ENCODE measurements at regions not wholly inside any gene's neighbourhood (a gene's known extent, or its start where the extent isn't known, plus 50 kb on each side); places are given as distances from the start of the nearest gene placed in this dataset.
"Not testable (repeated sequence)": the region's sequence is repeated elsewhere in the genome, so short reads cannot be mapped to it uniquely, and the experiment has no call there.

DNA sequence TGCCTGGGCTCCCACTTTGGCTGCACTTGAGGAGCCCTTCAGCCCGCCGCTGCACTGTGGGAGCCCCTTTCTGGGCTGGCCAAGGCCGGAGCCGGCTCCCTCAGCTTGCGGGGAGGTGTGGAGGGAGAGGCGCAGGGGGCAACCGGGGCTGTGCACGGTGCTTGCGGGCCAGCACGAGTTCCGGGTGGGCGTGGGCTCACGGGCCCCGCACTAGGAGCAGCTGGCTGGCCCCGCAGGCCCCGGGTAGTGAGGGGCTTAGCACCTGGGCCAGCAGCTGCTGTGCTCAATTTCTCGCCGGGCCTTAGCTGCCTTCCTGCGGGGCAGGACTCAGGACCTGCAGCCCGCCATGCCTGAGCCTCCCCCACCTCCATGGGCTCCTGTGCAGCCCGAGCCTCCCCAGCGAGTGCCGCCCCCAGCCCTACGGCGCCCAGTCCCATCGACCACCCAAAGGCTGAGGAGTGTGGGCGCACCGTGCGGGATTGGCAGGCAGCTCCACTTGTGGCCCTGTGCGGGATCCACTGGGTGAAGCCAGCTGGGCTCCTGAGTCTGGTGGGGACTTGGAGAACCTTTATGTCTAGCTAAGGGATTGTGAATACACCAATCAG, 79.9 kb upstream of the HMGA2 start:
- POLR2A ChIA-PET; ATAC-seq; H3K9me3 Mint-ChIP-seq; H3K36me3 Mint-ChIP-seq; H3K4me3 Mint-ChIP-seq; H3K27ac Mint-ChIP-seq; DNase-seq (ENCODE audit: low spot score): not testable (repeated sequence)
- Mint-ChIP-seq H3K4me1 (peaks cover 27% of the 10 kb centered on the region), H3K27me3 (ENCODE audit: low read depth) (peaks cover 15% of the 10 kb centered on the region)
- CTCF ChIA-PET, result interaction anchor here (0.9 kb wide), 1 partner anchor 188 kb away, joined by 3 read pairs; no protein-coding TSS in a partner anchor

DNA sequence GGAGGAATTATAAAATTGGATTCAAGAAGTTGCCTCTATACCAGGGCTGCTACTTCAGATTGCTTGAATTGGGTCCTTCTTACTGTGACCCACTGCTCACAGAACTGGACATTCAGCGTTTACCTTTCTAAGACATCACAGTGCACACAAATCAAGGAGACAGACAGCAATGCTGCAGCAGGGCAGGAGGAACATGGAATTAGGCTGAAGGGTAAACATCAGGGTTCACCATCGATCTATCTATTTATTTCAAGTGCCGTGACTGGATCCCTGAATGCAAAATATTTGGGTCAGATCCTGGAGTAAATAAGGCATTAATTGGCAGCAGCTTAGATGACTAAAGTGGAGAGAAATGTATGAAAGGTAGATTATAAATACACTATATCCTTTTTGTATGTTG, 76.9 kb upstream of the HMGA2 start:
- H3K27me3 Mint-ChIP-seq (ENCODE audit: low read depth), result peaks cover 15% of the 10 kb centered on the region
- TF ChIP-seq ZNF396 (CRISPR knock-in tag; IDR thresholded peaks at IDR 0.05; ENCODE audit: borderline replicate concordance) (no peak), IRF2 (CRISPR knock-in tag; IDR thresholded peaks at IDR 0.05; ENCODE audit: borderline replicate concordance, low read depth) (no peak), SP1 (CRISPR knock-in tag; conservative IDR thresholded peaks at IDR 0.05) (no peak), ZNF671 (CRISPR knock-in tag; IDR thresholded peaks at IDR 0.05) (no peak), SMAD3 (CRISPR knock-in tag; IDR thresholded peaks at IDR 0.05; ENCODE audit: borderline replicate concordance) (no peak), TCF7 (CRISPR knock-in tag; IDR thresholded peaks at IDR 0.05; ENCODE audit: low read depth) (no peak), SOX15 (CRISPR knock-in tag; IDR thresholded peaks at IDR 0.05) (no peak), ZBTB21 (CRISPR knock-in tag; IDR thresholded peaks at IDR 0.05; ENCODE audit: borderline replicate concordance) (no peak), PRRX2 (CRISPR knock-in tag; IDR thresholded peaks at IDR 0.05) (no peak)
- TF ChIP-seq, protein P1, sequence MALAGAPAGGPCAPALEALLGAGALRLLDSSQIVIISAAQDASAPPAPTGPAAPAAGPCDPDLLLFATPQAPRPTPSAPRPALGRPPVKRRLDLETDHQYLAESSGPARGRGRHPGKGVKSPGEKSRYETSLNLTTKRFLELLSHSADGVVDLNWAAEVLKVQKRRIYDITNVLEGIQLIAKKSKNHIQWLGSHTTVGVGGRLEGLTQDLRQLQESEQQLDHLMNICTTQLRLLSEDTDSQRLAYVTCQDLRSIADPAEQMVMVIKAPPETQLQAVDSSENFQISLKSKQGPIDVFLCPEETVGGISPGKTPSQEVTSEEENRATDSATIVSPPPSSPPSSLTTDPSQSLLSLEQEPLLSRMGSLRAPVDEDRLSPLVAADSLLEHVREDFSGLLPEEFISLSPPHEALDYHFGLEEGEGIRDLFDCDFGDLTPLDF (CRISPR knock-in tag; IDR thresholded peaks at IDR 0.05), result no peak
- TF ChIP-seq, protein P2, sequence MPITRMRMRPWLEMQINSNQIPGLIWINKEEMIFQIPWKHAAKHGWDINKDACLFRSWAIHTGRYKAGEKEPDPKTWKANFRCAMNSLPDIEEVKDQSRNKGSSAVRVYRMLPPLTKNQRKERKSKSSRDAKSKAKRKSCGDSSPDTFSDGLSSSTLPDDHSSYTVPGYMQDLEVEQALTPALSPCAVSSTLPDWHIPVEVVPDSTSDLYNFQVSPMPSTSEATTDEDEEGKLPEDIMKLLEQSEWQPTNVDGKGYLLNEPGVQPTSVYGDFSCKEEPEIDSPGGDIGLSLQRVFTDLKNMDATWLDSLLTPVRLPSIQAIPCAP (CRISPR knock-in tag; IDR thresholded peaks at IDR 0.05), result no peak
- TF ChIP-seq, protein P3, sequence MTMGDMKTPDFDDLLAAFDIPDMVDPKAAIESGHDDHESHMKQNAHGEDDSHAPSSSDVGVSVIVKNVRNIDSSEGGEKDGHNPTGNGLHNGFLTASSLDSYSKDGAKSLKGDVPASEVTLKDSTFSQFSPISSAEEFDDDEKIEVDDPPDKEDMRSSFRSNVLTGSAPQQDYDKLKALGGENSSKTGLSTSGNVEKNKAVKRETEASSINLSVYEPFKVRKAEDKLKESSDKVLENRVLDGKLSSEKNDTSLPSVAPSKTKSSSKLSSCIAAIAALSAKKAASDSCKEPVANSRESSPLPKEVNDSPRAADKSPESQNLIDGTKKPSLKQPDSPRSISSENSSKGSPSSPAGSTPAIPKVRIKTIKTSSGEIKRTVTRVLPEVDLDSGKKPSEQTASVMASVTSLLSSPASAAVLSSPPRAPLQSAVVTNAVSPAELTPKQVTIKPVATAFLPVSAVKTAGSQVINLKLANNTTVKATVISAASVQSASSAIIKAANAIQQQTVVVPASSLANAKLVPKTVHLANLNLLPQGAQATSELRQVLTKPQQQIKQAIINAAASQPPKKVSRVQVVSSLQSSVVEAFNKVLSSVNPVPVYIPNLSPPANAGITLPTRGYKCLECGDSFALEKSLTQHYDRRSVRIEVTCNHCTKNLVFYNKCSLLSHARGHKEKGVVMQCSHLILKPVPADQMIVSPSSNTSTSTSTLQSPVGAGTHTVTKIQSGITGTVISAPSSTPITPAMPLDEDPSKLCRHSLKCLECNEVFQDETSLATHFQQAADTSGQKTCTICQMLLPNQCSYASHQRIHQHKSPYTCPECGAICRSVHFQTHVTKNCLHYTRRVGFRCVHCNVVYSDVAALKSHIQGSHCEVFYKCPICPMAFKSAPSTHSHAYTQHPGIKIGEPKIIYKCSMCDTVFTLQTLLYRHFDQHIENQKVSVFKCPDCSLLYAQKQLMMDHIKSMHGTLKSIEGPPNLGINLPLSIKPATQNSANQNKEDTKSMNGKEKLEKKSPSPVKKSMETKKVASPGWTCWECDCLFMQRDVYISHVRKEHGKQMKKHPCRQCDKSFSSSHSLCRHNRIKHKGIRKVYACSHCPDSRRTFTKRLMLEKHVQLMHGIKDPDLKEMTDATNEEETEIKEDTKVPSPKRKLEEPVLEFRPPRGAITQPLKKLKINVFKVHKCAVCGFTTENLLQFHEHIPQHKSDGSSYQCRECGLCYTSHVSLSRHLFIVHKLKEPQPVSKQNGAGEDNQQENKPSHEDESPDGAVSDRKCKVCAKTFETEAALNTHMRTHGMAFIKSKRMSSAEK (CRISPR knock-in tag; IDR thresholded peaks at IDR 0.05; ENCODE audit: borderline replicate concordance), result no peak
- TF ChIP-seq, protein P4, sequence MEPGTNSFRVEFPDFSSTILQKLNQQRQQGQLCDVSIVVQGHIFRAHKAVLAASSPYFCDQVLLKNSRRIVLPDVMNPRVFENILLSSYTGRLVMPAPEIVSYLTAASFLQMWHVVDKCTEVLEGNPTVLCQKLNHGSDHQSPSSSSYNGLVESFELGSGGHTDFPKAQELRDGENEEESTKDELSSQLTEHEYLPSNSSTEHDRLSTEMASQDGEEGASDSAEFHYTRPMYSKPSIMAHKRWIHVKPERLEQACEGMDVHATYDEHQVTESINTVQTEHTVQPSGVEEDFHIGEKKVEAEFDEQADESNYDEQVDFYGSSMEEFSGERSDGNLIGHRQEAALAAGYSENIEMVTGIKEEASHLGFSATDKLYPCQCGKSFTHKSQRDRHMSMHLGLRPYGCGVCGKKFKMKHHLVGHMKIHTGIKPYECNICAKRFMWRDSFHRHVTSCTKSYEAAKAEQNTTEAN (CRISPR knock-in tag; IDR thresholded peaks at IDR 0.05), result no peak
- TF ChIP-seq, protein P5, sequence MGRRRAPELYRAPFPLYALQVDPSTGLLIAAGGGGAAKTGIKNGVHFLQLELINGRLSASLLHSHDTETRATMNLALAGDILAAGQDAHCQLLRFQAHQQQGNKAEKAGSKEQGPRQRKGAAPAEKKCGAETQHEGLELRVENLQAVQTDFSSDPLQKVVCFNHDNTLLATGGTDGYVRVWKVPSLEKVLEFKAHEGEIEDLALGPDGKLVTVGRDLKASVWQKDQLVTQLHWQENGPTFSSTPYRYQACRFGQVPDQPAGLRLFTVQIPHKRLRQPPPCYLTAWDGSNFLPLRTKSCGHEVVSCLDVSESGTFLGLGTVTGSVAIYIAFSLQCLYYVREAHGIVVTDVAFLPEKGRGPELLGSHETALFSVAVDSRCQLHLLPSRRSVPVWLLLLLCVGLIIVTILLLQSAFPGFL (CRISPR knock-in tag; IDR thresholded peaks at IDR 0.05; ENCODE audit: borderline replicate concordance), result no peak

More for the DNA sequence above, 76.9 kb upstream of the HMGA2 start:
- peaks cover 8% of the 10 kb centered on the region for H3K36me3 Mint-ChIP-seq
- H3K4me1 Mint-ChIP-seq, result peaks cover 10% of the 10 kb centered on the region
- POLR2A ChIA-PET, result no interaction called here
- ATAC-seq, result no peak
- peaks cover 5% of the 10 kb centered on the region; the same call in 1 of the 2 replicates for H3K9me3 Mint-ChIP-seq
- no peak for DNase-seq (ENCODE audit: low spot score)
- no peak overlapping the region for H3K4me3 Mint-ChIP-seq
- H3K27ac Mint-ChIP-seq, result no peak overlapping the region
- CTCF ChIA-PET, result no interaction called here
